Inferior parietal cortex (tissue), 1 donor: ENCODE measurements at regions not wholly inside any gene's neighbourhood (a gene's known extent, or its start where the extent isn't known, plus 50 kb on each side); places are given as distances from the start of the nearest gene placed in this dataset.
"Not testable (repeated sequence)": the region's sequence is repeated elsewhere in the genome, so short reads cannot be mapped to it uniquely, and the experiment has no call there.

Experiments
- DNase-seq: peaks from one replicate; pipeline ENCODE4 v3.0.0-alpha.2; 2016; ENCODE audit errors: extremely low spot score

- DNase-seq, result not testable (repeated sequence)
Measured at GRCh38 chr3:177394231-177395024, 197.1 kb upstream of the TBL1XR1 start.

- no peak for DNase-seq
Measured at GRCh38 chr3:177396733-177397132, 199.5 kb upstream of the TBL1XR1 start.

GRCh38 chr3:177401375-177401774, 204.1 kb upstream of the TBL1XR1 start:
- no peak for DNase-seq

- DNase-seq, result no peak
Measured at GRCh38 chr3:177402533-177402932, 205.3 kb upstream of the TBL1XR1 start.

- DNase-seq, result no peak
Measured at GRCh38 chr3:177405191-177405672, 207.9 kb upstream of the TBL1XR1 start.

- DNase-seq, result no peak
Measured at GRCh38 chr3:177410730-177411129, 213.4 kb upstream of the TBL1XR1 start.

GRCh38 chr3:177411201-177411600, 213.9 kb upstream of the TBL1XR1 start:
- DNase-seq, result no peak

GRCh38 chr3:177412677-177413170, 215.4 kb upstream of the TBL1XR1 start:
- not testable (repeated sequence) for DNase-seq

GRCh38 chr3:177414093-177414492, 216.8 kb upstream of the TBL1XR1 start:
- no peak for DNase-seq

- no peak for DNase-seq
Measured at GRCh38 chr3:177418787-177419186, 221.5 kb upstream of the TBL1XR1 start.

GRCh38 chr3:177419904-177420601, 222.8 kb upstream of the TBL1XR1 start:
- no peak for DNase-seq

- DNase-seq, result no peak
Measured at GRCh38 chr3:177420651-177421480, 223.6 kb upstream of the TBL1XR1 start.

- no peak for DNase-seq
Measured at GRCh38 chr3:177421481-177421785, 224.2 kb upstream of the TBL1XR1 start.

GRCh38 chr3:177424521-177424920, 227.2 kb upstream of the TBL1XR1 start:
- no peak for DNase-seq

GRCh38 chr3:177425042-177425441, 227.8 kb upstream of the TBL1XR1 start:
- DNase-seq, result no peak

- DNase-seq, result no peak
Measured at GRCh38 chr3:177426106-177426877, 229.0 kb upstream of the TBL1XR1 start.

GRCh38 chr3:177426878-177427495, 229.7 kb upstream of the TBL1XR1 start:
- DNase-seq, result no peak

GRCh38 chr3:177427540-177427939, 230.3 kb upstream of the TBL1XR1 start:
- DNase-seq, result no peak

GRCh38 chr3:177429079-177429478, 231.8 kb upstream of the TBL1XR1 start:
- no peak for DNase-seq

- DNase-seq, result no peak
Measured at GRCh38 chr3:177429771-177430170, 232.5 kb upstream of the TBL1XR1 start.

GRCh38 chr3:177430653-177431052, 233.4 kb upstream of the TBL1XR1 start:
- no peak for DNase-seq
